A673 (cell line): ENCODE measurements at regions not wholly inside any gene's neighbourhood (a gene's known extent, or its start where the extent isn't known, plus 50 kb on each side); places are given as distances from the start of the nearest gene placed in this dataset.

Experiments used
- BruUV-seq: library from RNA; stranded (reverse); fragments of 400-500 nt; replicated peaks from 2 replicates; lab custom pipeline; 2021; lab: Mats Ljungman, UMichigan
- CTCF ChIA-PET: fragments of 300-600 bp; sonication (Branson Sonifier 250); formaldehyde crosslinking; loops from one replicate; lab custom pipeline; 2022; ENCODE audit warnings: antibody characterized with exemption; lab: Charles Lee
- POLR2A ChIA-PET: fragments of 300-600 bp; sonication (Branson Sonifier 250); formaldehyde crosslinking; loops from one replicate; lab custom pipeline; 2022; ENCODE audit warnings: antibody characterized with exemption; ENCODE audit not compliant: low non-redundant PET; lab: Charles Lee
- DNase-seq: peaks from one replicate; pipeline ENCODE4 v3.0.0-alpha.2; 2015; ENCODE audit warnings: low spot score
- H3K27ac ChIP-seq: fragments of 200-600 bp; sonication (generic); 2 replicates; pipeline ENCODE4 v1.5.1; 2016; ENCODE audit warnings: mixed run types, low read depth, mild to moderate bottlenecking, mixed read lengths, antibody characterized with exemption, low read length; ENCODE audit not compliant: poor library complexity, severe bottlenecking
- H3K27me3 ChIP-seq: fragments of 200-600 bp; sonication (generic); replicated peaks from 2 replicates; pipeline ENCODE4 v1.6.1; 2017; ENCODE audit warnings: mixed run types, low read depth, mild to moderate bottlenecking, mixed read lengths, antibody characterized with exemption, low read length; ENCODE audit not compliant: insufficient read depth, poor library complexity
- H3K36me3 ChIP-seq: fragments of 200-600 bp; sonication (generic); 2 replicates; pipeline ENCODE4 v1.6.1; 2016; ENCODE audit warnings: mixed run types, mild to moderate bottlenecking, mixed read lengths, antibody characterized with exemption, low read length; ENCODE audit not compliant: insufficient read depth, poor library complexity, severe bottlenecking
- H3K4me1 ChIP-seq: fragments of 200-600 bp; sonication (generic); 2 replicates; pipeline ENCODE4 v1.6.1; 2017; ENCODE audit warnings: mixed run types, mild to moderate bottlenecking, mixed read lengths, antibody characterized with exemption, low read length; ENCODE audit not compliant: insufficient read depth, poor library complexity, severe bottlenecking
- H3K4me3 ChIP-seq: fragments of 200-600 bp; sonication (generic); 2 replicates; pipeline ENCODE4 v1.5.1; 2016; ENCODE audit warnings: low read depth, mixed run types, mild to moderate bottlenecking, mixed read lengths, low read length; ENCODE audit not compliant: poor library complexity, severe bottlenecking
- H3K9me3 ChIP-seq: fragments of 200-600 bp; sonication (generic); 2 replicates; pipeline ENCODE4 v1.6.1; 2016; ENCODE audit warnings: mixed run types, low read depth, mild to moderate bottlenecking, mixed read lengths, antibody characterized with exemption, low read length; ENCODE audit not compliant: poor library complexity, severe bottlenecking
- EZH2 ChIP-seq: fragments of 200-600 bp; sonication (generic); IDR thresholded peaks from 2 replicates; pipeline ENCODE4 v1.6.1; 2017; ENCODE audit warnings: borderline replicate concordance, low read depth, mild to moderate bottlenecking, mixed read lengths, antibody characterized with exemption, low read length; ENCODE audit not compliant: poor library complexity, severe bottlenecking
- intact Hi-C: fragments of 100-400 bp; cut with micrococcal nuclease; formaldehyde crosslinking; loops from one replicate; pipeline ENCODE4 v1.10.0; 2022; ENCODE audit not compliant: unreplicated experiment
- TF ChIP-seq, protein P1 (sequence below): fragments of 300-800, 200-600 bp; sonication (generic); conservative IDR thresholded peaks from 2 replicates; pipeline ENCODE4 v1.5.1; 2017; ENCODE audit warnings: low read depth, mild to moderate bottlenecking, antibody characterized with exemption, low read length, moderate library complexity, mixed read lengths

DNA sequence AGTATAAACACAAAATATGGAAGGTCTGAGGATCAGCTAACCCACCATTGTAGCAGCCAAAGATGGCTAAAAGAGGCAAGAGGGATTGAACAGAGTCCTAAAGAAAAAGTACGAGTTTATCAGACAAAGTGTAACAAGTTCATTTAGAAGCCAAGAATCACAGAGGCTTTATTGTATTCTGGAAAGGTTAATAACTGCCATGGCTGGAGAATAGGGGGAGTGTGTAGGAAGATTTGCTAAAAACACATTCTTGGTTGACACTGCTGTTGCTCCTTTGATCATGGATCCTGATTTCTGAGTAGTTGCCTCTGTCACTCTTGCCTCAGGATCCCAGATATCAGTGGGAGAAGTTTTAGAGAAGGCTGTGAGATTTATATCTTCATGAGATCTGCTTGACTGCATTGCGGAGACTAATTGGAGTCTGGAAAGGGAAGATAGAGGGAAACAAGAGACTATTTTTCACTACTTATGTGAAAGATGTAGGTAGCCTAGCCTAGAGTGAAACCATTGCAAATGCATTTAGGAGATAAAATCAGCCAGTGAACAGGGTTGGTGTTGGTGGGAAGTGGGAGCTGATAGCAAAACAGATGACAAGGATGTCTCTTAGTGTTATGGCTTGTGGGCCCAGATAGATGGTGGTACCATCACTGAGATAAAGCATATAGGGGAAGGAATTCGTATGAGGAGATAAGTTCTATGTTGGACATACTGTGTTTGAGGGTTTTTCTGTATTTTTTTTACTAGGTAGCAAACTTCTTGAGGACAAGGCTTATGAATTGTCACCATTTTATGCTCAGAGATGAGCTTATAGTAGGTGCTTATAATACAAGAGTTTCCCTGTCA lies 402.9 kb upstream of the PDE3A start:
- no peak overlapping the region for H3K27ac ChIP-seq
- POLR2A ChIA-PET = no interaction called here
- intact Hi-C loops = no loop called here
- H3K36me3 ChIP-seq = no peaks in the 10 kb centered on the region
- H3K4me3 ChIP-seq = no peak overlapping the region
- CTCF ChIA-PET = no interaction called here
- peaks cover 6% of the 10 kb centered on the region for H3K4me1 ChIP-seq
- H3K27me3 ChIP-seq = no peaks in the 10 kb centered on the region
- no TSS peak for BruUV-seq
- TF ChIP-seq, protein P1, sequence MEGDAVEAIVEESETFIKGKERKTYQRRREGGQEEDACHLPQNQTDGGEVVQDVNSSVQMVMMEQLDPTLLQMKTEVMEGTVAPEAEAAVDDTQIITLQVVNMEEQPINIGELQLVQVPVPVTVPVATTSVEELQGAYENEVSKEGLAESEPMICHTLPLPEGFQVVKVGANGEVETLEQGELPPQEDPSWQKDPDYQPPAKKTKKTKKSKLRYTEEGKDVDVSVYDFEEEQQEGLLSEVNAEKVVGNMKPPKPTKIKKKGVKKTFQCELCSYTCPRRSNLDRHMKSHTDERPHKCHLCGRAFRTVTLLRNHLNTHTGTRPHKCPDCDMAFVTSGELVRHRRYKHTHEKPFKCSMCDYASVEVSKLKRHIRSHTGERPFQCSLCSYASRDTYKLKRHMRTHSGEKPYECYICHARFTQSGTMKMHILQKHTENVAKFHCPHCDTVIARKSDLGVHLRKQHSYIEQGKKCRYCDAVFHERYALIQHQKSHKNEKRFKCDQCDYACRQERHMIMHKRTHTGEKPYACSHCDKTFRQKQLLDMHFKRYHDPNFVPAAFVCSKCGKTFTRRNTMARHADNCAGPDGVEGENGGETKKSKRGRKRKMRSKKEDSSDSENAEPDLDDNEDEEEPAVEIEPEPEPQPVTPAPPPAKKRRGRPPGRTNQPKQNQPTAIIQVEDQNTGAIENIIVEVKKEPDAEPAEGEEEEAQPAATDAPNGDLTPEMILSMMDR = no peak
- TF ChIP-seq EZH2 = no peak
- no peaks in the 10 kb centered on the region for H3K9me3 ChIP-seq
- DNase-seq = no peak

DNA sequence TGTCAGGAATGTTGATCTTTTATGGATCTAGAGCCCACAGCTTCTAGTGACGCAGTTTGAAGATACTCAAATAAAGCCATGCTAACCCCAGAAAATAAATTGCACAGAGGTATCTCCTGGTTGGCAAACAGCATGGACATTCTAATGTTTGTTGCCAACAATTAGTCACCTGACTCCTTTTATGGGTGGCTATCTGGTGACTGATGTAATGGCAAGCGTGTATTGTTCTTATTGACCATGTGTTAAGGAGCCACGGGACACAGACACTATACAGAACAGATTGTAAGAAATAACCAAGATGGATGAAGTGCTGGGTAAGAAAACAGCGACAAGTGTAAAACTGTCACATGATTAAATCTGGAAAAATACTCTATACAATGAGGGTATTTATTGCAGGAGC lies 401.3 kb upstream of the PDE3A start:
- no peak overlapping the region for H3K27ac ChIP-seq
- no peaks in the 10 kb centered on the region for H3K36me3 ChIP-seq
- no peak overlapping the region for H3K4me3 ChIP-seq
- POLR2A ChIA-PET = no interaction called here
- no peaks in the 10 kb centered on the region for H3K27me3 ChIP-seq
- TF ChIP-seq, protein P1 = no peak
- no peak for TF ChIP-seq EZH2
- CTCF ChIA-PET = no interaction called here
- intact Hi-C loops = no loop called here
- no TSS peak for BruUV-seq
- H3K9me3 ChIP-seq = no peaks in the 10 kb centered on the region
- peaks cover 6% of the 10 kb centered on the region for H3K4me1 ChIP-seq
- DNase-seq = no peak

DNA sequence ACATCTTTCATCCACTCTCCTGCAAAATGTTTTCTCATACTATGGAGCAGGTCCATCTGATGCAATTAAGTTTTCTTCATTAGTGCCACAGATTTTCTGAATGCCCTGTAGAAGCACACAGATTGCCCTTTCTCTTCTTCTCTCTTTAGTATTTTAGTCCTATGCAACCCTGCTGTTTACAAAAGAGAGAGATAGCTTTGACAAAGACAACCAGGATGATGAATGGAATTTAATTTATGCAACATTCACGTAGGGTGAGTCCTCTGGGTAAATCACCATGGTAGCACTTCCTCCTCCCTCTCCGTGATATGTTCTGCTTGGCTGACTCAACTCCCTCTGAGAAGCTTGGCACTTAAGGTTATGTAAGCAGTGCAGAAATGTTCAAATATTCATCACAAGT lies 400.9 kb upstream of the PDE3A start:
- H3K9me3 ChIP-seq = no peaks in the 10 kb centered on the region
- intact Hi-C loops = no loop called here
- peak; percentile 77 for DNase-seq
- no peaks in the 10 kb centered on the region for H3K36me3 ChIP-seq
- peaks cover 6% of the 10 kb centered on the region for H3K4me1 ChIP-seq
- BruUV-seq = no TSS peak
- ChIA-PET CTCF (no interaction called here), POLR2A (no interaction called here)
- TF ChIP-seq EZH2 = no peak
- TF ChIP-seq, protein P1 = no peak
- H3K27me3 ChIP-seq = no peaks in the 10 kb centered on the region
- no peak overlapping the region for H3K27ac ChIP-seq
- no peak overlapping the region for H3K4me3 ChIP-seq
